ENCODE measurements at regions not wholly inside any gene's neighbourhood (a gene's known extent, or its start where the extent isn't known, plus 50 kb on each side); places are given as distances from the start of the nearest gene placed in this dataset.

- TF ChIP-seq, protein P1, sequence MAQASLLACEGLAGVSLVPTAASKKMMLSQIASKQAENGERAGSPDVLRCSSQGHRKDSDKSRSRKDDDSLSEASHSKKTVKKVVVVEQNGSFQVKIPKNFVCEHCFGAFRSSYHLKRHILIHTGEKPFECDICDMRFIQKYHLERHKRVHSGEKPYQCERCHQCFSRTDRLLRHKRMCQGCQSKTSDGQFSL (CRISPR knock-in tag; IDR thresholded peaks at IDR 0.05) = no peak
- TF ChIP-seq, protein P1 (tag; IDR thresholded peaks at IDR 0.05) = no peak
Measured at GRCh38 chr5:124352312-124352711, 394.1 kb downstream of the ZNF608 start (continued).

- Histone ChIP-seq H3K27me3 (ENCODE audit: control insufficient read depth in 2 of 2, insufficient read depth in 2 of 2, low read length in 2 of 2) (no peaks in the 10 kb centered on the region), H3K9ac (ENCODE audit: insufficient read depth in 1 of 2, low read depth in 2 of 2, low read length in 2 of 2) (no peak overlapping the region), H3K27ac (ENCODE audit: extremely low read depth, low read depth, low read length) (no peak overlapping the region), H4K20me1 (replicated peaks; ENCODE audit: control insufficient read depth, insufficient read depth, low read length) (no peaks in the 10 kb centered on the region), H3K4me2 (ENCODE audit: insufficient read depth, low read length) (no peak overlapping the region), H3K4me1 (replicated peaks in 1 of 2; ENCODE audit: control insufficient read depth in 2 of 2, insufficient read depth in 2 of 2, low read length in 2 of 2) (no peaks in the 10 kb centered on the region), H3K9me3 (replicated peaks; ENCODE audit: control insufficient read depth, insufficient read depth, low read depth, low read length) (no peaks in the 10 kb centered on the region), H3K9me1 (ENCODE audit: control insufficient read depth, insufficient read depth, low read length) (no peaks in the 10 kb centered on the region), H2AFZ (ENCODE audit: low read depth, low read length) (no peak overlapping the region), H3K36me3 (ENCODE audit: control insufficient read depth, insufficient read depth, low read length) (no peaks in the 10 kb centered on the region), H3K79me2 (ENCODE audit: control insufficient read depth, insufficient read depth, low read length) (no peaks in the 10 kb centered on the region), H3K4me3 (no peak overlapping the region)
- intact Hi-C loops (cut with micrococcal nuclease) (no loop called here), in situ Hi-C loops (cut with MboI) (no loop called here)
- ATAC-seq (no peak), FAIRE-seq (no peak), DNase-seq (ENCODE audit: extremely low read depth in 1 of 4, low spot score in 3 of 4) (no peak)
- POLR2A ChIA-PET = no interaction called here
- no TSS peak for BruUV-seq (replicated peaks)
- CTCF ChIA-PET (ENCODE audit: low intra/inter-chr PET ratio) = no interaction called here
- WGBS (ENCODE audit: insufficient coverage, low coverage, missing lambda C conversion rate) = 0% methylated on average over 4 of the region's 4 CpGs
- TF ChIP-seq, protein P2, sequence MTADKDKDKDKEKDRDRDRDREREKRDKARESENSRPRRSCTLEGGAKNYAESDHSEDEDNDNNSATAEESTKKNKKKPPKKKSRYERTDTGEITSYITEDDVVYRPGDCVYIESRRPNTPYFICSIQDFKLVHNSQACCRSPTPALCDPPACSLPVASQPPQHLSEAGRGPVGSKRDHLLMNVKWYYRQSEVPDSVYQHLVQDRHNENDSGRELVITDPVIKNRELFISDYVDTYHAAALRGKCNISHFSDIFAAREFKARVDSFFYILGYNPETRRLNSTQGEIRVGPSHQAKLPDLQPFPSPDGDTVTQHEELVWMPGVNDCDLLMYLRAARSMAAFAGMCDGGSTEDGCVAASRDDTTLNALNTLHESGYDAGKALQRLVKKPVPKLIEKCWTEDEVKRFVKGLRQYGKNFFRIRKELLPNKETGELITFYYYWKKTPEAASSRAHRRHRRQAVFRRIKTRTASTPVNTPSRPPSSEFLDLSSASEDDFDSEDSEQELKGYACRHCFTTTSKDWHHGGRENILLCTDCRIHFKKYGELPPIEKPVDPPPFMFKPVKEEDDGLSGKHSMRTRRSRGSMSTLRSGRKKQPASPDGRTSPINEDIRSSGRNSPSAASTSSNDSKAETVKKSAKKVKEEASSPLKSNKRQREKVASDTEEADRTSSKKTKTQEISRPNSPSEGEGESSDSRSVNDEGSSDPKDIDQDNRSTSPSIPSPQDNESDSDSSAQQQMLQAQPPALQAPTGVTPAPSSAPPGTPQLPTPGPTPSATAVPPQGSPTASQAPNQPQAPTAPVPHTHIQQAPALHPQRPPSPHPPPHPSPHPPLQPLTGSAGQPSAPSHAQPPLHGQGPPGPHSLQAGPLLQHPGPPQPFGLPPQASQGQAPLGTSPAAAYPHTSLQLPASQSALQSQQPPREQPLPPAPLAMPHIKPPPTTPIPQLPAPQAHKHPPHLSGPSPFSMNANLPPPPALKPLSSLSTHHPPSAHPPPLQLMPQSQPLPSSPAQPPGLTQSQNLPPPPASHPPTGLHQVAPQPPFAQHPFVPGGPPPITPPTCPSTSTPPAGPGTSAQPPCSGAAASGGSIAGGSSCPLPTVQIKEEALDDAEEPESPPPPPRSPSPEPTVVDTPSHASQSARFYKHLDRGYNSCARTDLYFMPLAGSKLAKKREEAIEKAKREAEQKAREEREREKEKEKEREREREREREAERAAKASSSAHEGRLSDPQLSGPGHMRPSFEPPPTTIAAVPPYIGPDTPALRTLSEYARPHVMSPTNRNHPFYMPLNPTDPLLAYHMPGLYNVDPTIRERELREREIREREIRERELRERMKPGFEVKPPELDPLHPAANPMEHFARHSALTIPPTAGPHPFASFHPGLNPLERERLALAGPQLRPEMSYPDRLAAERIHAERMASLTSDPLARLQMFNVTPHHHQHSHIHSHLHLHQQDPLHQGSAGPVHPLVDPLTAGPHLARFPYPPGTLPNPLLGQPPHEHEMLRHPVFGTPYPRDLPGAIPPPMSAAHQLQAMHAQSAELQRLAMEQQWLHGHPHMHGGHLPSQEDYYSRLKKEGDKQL (CRISPR knock-in tag; IDR thresholded peaks at IDR 0.05; ENCODE audit: borderline replicate concordance) = no peak
- TF ChIP-seq THRB (CRISPR knock-in tag; conservative IDR thresholded peaks at IDR 0.05) = no peak
- no peak for TF ChIP-seq MYBL2 (IDR thresholded peaks at IDR 0.05; ENCODE audit: low read depth)
- TF ChIP-seq MYBL2 (CRISPR knock-in tag; IDR thresholded peaks at IDR 0.05; ENCODE audit: borderline replicate concordance) = no peak
- TF ChIP-seq PATZ1 (CRISPR knock-in tag; IDR thresholded peaks at IDR 0.05; ENCODE audit: borderline replicate concordance) = no peak
- TF ChIP-seq THAP12 (CRISPR knock-in tag; IDR thresholded peaks at IDR 0.05) = no peak
Measured at GRCh38 chr5:124349931-124350330, 396.5 kb downstream of the ZNF608 start.

Measured in K562 (cell line).